GM18870 (cell line): ENCODE measurements at regions not wholly inside any gene's neighbourhood (a gene's known extent, or its start where the extent isn't known, plus 50 kb on each side); places are given as distances from the start of the nearest gene placed in this dataset.
"Not testable (repeated sequence)": the region's sequence is repeated elsewhere in the genome, so short reads cannot be mapped to it uniquely, and the experiment has no call there.

Experiments
- ATAC-seq: cut with Tn5 transposase; IDR thresholded peaks from one replicate; pipeline ENCODE4 v1.9.1; 2021; ENCODE audit warnings: moderate library complexity; ENCODE audit not compliant: unreplicated experiment

DNA sequence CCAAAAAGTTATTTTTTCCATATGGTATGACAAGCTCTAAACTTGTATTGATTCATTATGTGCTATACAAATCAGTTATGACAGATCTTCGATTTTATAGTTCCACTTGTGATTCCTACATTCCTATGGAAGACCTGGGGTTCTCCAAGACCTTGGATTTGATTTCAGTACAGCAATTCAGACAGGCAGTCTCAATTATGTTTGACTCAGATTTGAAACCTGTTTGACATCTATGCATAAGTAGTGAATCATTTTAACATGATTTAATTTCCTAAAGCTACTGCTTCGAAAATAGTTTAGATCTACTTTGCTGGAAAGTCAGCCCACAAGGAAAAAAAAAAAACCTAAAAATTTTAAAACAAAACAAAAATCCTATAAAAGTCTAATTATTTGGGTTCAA, 820.4 kb downstream of the LUZP2 start:
- ATAC-seq, result no peak

DNA sequence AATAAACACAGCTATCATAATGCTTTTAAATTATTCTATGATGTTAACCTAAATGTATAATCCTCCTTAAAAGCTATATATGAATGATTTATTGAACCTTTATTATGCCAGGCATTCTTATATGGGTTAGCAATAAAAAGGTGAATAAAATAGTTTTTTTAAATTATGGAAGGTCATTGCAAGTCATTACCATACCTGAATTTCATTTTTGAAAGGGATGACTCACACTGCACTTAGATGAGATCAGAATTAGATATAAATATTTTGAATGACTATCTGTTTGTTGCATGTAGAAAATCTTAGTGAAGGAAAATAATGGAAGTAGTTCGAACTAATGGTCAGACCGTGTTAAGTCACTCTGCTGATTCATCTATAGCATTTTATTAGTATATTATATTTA, 822.3 kb downstream of the LUZP2 start:
- no peak for ATAC-seq

DNA sequence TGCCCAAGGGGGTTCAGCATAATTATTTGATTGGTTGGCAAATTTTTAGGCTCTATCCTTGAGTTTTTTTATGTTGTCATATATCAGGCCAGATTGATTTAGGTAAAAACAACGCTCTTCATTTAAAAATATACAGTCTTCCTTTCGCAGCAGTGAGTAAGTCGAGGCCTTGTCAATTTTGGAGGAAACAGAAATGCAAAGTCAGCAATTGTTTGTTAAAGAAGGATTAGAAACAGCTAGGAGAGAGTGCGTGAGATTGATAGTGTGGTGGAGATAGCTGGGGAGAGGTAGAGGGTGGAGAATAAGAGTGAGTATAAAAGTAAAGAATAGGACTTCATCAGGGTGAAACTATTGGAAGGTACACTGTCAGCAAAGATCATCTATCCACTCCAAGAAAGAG, 830.8 kb downstream of the LUZP2 start:
- no peak for ATAC-seq

DNA sequence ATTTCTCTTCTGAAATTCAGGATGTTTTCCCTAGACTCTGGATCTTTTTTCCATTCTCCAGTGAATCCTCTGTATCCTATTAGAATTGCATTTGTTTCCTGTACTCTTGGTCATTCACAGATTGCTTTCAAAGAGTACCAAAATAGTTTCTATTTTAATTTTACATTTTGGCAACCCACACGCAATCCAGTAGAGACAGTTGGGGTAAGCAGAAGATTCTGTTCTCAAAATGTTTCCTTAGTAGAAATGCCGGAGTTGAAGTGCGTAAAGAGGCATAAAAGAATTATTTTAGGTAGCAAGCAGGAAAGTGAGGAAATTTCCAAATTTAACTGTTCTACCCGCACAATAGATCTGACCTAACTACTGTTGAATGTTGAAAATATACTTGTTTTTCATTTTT, 842.4 kb downstream of the LUZP2 start:
- ATAC-seq, result no peak

DNA sequence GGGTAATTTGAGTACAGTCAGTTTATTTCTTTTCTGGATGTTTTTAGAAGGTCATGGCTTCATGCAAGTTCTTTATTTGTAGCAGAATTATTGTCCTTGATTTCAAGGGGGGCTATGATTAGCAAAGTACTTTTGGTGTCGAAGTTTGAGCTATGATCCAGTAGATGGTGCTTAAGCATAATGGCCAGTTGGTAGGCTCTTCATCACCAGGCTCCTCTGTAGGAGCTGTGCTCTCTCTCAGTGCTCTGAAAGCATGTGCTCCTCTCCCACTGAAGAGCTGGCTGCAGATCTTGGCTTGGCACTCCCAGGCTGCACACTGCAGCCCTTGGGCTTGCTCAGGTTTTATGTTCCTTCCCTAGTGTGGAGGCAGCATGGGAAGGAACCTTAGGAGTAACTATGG, 852.7 kb downstream of the LUZP2 start:
- no peak for ATAC-seq

DNA sequence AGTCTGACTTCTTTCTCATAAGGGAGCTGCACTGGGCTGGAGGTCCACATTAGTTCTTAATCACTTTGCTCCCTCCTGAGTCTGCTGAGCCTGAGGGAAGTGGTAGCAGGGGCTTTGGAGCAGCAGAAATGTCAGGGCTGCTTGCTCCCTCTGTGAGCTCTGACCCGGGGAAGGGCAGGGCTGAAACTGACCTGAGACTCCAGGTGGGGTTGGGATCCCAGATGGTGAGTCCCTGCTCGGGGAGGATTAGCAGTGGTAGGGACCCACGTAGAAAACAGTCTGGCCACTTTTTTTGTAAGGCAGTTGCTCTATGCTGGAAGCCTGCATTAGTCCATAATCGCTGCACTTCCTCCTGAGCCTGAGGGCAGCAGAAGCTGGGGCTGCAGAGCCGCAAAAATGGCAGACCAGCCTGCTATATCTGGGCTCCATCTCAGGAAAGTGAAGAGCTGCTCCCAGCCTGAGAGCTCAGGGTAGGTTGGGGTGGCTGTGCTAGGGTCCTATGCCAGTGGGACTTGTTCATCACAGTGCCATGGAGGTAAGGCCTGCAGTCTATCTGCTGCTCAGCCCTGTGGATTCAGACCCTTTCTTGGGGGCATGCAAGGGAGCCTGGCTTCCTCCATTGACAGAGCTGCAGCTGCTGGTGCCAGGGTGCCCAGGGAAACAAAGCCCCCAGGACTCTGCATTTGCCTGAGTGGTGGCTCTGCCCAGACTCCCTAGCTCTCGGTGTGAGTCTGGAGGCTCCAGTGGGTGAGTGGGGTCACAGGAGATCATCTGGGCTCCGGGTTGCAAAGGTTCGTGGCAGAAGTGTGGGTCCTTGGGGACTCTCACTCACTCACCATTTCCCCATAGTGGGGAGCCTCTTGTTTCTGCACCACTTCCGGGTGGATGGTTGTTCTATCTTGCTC, 854.3 kb downstream of the LUZP2 start:
- ATAC-seq, result no peak

DNA sequence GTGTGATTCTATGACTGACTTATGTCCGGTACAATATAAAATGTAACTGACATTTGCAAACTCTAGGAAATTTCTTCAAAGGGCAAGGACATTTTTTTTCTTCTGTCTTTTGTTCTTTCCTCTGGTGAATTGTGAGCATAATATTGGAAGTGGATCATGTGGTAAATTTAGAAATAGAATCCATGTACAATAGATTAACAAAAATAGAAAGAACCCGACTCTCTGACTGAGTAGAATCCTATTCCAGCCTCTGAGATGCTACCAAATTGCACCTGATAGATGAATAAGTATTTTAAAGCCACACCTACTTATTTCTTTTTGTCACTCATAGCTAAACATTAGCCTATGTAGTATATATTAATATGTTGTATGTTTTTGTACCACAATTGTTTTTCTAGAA, 860.3 kb downstream of the LUZP2 start:
- ATAC-seq, result no peak

DNA sequence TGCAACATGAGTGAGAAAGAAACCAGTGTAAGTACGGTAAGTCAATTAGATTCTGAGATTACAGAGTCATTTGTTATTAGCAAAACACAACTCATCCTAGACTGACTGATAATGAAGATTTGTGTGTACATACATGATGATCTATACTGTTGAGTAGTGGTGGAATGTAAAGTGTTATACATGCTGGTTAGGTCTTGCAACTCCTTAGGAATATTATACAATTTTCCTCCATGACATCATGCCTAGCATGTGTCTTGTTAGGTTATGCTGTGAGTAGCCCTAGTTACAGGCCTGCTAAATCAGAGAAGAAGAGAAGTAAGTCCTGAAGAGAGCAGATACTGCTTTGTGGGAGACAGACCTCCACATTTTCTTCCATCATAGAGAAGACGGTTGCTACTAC, 880.6 kb downstream of the LUZP2 start:
- no peak for ATAC-seq

DNA sequence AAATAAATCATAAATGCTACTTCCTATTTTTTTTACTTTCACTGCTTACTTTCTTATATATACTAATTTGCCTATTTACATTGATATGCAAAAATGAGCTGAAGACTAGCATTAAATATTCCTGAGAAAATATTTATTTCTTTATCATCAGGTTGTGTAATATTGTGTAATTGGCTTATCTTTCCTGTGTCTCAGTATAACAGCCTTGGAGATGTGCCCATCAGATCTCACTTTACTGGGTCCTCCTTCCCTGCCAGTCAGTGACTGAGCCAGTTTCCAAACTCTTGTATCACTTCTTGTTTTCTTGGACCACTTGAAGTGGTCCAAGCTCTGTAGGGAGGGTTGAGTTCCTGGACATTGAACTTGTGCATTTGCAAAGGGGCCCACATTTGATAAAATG, 900.0 kb downstream of the LUZP2 start:
- no peak for ATAC-seq

DNA sequence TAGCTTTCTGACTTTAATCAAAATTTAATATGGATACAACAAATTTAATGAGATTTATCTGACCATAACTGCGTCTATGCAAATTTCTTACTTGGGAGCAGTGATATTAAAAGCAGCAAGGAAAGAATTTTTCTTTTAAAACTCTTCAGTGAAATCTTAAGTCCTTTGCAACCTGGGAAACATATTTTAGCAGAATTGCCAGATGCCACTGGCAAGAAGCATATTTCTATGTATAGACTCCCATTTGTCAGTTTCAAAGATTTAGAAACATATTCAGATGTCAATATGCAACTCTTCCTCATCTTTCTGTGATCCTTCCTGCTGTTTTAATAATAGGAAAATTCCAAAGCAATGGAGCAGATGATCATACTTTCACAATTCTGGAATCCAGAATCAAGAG, 911.3 kb downstream of the LUZP2 start:
- no peak for ATAC-seq

DNA sequence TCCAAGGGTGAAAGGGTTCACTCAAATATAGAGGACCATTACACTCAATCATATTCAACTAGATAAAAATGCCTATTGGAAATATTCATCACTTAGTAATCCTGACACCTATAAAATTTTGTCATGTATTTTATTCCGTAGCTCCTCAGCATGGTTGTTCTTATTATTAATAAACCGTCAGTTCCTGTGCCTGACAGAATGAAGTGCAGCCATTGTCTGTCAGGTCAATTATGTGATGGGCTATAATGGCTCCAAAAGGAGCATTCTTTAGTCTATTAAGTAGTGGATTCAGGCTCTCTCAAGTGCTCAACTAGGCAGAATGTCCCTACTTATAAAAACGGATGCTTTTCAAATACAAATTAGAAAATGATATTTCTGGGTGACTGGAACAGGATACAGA, 916.1 kb upstream of the ANO3 start:
- no peak for ATAC-seq

DNA sequence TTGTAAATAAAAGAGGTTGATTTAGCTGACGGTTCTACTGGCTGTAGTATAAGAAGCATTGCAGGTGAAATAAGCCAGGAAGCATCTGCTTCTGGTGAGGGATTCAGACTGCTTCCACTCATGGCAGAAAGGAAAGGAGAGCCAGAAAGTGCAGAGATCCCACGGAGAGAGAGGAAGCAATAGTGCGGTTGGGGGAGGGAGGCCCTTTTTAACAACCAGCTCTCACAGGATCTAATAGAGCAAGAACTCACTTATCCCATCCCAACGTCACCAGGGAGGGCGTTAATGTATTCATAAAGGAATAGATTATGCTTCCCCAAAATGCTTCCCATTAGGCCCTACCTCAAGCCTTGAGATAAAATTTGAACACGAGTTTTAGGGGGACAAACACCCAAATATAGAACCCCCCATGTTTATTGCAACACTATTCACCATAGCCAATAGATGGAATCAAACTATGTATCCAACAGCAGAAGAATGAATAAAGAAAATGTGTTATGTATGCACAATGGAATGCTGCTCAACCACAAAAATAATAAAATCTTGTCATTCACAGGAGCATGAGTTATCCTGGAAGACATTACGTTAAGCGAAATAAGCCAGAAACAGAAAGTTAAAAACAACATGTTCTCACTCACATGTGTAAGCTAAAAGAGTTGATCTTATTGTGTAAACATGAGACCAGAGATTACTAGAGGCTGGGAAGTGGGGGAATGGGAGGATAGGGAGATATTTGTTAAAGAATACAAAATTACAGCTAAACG, 908.3 kb upstream of the ANO3 start:
- no peak for ATAC-seq

DNA sequence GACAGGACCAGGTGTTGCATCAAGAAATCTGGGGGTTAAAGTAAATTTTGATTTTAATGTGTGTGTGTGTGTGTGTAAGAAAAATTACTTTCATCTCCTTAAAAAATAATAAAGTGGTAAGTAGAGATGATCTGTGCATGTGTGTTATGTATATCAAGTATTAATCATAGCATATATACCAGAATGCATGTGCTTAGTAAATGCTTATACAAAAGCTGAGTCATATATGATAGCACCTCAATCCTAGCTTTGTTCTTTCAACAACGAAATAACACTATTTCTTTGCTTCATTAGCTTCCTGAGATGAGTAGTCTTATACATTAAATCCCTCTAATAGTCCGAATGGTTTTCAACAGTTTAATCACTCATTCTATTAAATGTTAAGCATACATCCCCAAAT, 899.6 kb upstream of the ANO3 start:
- ATAC-seq, result no peak

DNA sequence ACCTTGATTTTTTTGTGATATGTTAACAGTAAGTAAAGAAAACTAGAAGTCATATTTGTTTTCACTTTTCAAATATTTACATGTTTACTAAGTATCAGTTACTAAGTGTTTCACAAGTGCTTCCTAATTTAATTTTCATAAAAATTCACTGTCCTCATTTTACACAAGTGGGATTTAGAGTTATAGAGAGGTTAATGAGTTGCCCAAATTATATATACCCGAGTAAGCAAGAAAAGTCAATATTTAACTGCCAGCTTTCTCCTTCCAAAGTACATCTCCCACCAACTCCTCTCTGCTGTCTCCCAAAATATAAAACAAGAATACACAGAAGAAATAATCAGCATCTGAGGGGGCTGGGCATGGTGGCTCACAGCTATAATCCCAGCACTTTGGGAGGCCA, 896.7 kb upstream of the ANO3 start:
- ATAC-seq, result no peak

DNA sequence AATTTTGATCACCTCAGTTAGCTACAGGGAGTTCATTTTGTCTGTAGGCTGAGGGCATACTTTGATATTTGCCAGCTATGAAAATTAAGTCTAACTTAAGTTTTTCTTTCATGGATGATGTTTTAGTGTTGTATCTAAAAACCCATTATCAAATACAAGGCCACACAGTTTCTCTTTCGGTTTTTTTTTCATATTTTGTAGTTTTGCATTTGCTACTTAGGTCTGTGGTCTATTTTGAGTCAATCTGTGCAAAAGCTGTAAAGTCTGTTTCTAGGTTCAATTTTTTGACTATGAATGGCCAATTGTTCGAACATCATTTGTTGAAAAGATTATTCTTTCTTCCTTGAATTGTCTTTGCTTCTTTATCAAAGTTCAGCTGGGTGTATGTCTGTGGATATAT, 895.6 kb upstream of the ANO3 start:
- no peak for ATAC-seq

DNA sequence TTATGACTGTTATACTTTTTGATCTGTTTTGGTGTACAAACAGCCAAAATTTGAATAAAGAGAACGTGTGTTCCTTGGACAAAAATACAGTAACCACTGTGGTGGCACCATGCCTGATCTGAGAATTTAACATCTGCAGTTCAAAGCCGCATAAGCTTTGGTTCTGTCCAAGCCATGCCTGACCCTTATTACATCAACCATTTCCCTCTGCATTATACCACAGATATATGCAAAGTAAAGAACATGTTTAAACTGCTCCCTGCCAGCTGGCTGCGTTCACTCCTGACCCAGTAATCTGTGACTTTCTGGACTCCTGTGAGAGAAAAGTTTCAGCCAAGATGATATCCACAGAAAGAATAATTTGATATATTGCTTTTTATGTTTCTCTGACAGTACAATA, 890.5 kb upstream of the ANO3 start:
- ATAC-seq, result no peak

DNA sequence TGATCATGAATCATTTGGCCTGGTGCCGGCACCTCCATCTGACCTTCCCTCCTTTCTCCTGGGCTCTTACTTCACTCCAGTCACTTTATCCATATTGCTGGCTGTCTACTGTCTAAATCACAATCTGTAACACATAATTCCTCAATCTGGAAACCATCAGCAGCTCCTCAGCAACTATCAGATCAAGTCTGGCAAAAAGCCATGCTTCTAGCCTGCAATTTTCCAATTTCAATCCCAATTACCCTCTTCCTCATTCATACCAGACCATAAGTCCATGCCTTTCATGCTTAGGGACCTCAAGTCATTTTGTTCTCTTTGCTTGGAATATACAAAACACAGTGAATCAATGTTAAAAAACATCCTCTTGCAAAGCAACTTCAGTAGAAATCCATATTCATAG, 882.8 kb upstream of the ANO3 start:
- ATAC-seq, result no peak

DNA sequence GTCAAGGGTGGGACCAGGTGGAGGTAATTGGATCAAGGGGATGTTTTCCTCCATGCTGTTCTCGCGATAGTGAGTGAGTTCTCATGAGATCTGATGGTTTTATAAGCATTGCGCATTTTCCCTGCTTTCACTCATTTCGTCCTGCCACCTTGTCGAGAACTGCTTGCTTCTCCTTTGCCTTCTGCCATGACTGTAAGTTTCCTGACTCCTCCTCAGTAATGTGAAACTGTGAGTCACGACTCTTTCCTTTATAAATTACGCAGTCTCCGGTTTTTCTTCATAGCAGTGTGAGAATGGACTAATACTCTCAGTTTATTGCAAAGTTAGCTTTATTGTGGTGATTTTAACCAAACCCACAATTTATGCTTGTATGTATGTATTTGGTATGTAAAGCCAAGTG, 878.5 kb upstream of the ANO3 start:
- no peak for ATAC-seq

DNA sequence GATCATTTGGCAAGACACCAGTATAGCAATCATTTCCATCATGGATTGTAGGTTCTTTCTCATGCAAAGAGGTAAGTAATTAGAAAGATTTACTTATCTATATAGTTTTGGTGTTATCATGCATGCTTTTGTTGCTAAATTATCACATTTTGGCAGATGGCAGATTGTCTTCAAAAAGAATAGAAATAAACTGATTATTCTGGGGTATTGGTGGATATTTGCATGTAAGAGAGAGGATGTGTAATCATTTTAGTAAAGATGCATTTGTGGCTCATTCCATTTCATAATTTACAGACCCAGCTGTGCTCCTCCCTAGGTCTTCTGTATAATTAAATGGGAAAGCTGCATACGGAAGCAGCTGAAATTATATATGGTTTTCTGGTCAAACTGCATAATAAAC, 875.7 kb upstream of the ANO3 start:
- ATAC-seq, result no peak

DNA sequence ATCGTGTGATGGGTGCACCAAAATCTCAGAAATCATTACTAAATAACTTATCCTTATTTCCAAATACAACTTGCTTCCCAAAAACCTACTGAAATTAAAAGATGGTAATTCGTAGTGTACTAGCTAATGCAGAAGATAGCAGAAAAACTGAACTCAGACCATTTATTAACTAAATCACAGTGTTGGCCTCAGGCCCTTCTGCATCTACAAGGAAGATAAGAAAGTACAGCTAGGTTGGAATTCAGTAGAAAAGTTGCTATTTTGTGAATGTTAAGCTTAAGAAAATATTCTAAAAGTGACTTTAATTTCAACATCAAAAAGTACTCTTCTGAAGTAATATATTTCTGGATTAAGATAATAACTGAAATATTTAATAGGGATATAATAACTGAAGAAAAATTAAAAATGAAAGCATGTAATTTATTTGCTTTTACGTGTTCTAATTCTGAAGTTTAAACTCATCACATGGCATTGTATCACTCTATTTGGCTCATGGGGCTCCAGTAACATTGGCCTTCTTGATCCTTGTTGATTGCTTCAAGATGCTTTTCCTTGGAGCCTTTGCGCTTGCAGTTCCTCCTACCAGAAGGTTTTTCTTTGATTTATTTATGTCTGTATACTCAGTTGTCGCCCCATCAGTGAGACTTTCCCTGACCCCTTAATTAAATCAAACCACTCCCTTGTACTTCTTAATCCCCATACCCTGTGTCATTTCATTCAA, 847.9 kb upstream of the ANO3 start:
- no peak for ATAC-seq

DNA sequence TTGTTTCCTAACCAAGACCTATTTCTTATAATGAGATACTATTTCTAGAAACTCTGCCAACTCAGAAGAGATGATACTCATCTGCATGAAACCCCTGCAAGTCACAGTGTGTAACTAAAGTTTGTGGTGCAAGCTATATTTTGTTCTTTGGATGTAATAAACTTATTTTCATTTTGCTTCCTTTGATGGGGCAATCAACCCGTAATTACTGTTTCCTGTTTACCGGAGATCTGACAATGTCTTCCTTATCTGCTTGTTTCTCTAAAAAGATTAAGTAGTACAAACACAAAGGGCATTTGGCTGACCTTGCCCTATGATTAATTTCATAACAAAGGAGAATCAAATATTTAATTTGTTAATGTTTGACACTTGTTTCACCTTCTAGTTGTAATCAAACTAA, 846.6 kb upstream of the ANO3 start:
- no peak for ATAC-seq

DNA sequence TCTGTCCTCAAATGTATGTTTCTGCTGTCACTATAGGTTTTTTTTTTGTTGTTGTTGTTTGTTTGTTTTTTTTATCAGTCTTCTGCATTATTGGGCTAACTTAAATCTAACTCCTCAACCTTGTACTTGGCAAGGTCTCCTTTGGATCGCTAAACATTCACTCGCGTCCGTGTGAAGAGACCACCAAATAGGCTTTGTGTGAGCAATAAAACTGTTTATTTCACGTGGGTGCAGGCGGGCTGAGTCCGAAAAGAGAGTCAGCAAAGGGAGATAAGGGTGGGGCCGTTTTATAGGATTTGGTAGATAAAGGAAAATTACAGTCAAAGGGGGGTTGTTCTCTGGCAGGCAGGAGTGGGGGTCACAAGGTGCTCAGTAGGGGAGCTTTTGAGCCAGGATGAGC, 845.6 kb upstream of the ANO3 start:
- ATAC-seq, result not testable (repeated sequence)
